ENCODE measurements at regions not wholly inside any gene's neighbourhood (a gene's known extent, or its start where the extent isn't known, plus 50 kb on each side); places are given as distances from the start of the nearest gene placed in this dataset.

GRCh38 chr18:28366676-28367075, 189.7 kb upstream of the CDH2 start:
- H3K27ac ChIP-seq (ENCODE audit: low read depth), result no peak overlapping the region
- WGBS, result 86% methylated on average over 4 of the region's 4 CpGs
- H3K4me3 ChIP-seq (ENCODE audit: low read depth, low read length), result no peak overlapping the region
- no peaks in the 10 kb centered on the region for H3K36me3 ChIP-seq (ENCODE audit: insufficient read depth)
- DNase-seq (ENCODE audit: extremely low spot score), result no peak
- no peaks in the 10 kb centered on the region for H3K4me1 ChIP-seq (ENCODE audit: insufficient read depth)

GRCh38 chr18:28365411-28365831, 188.5 kb upstream of the CDH2 start:
- Histone ChIP-seq H3K27ac (ENCODE audit: low read depth) (no peak overlapping the region), H3K4me1 (ENCODE audit: insufficient read depth) (no peaks in the 10 kb centered on the region), H3K4me3 (ENCODE audit: low read depth, low read length) (no peak overlapping the region), H3K36me3 (ENCODE audit: insufficient read depth) (no peaks in the 10 kb centered on the region)
- no peak for DNase-seq (ENCODE audit: extremely low spot score)
- 67% methylated on average over 1 of the region's 1 CpG for WGBS

DNA sequence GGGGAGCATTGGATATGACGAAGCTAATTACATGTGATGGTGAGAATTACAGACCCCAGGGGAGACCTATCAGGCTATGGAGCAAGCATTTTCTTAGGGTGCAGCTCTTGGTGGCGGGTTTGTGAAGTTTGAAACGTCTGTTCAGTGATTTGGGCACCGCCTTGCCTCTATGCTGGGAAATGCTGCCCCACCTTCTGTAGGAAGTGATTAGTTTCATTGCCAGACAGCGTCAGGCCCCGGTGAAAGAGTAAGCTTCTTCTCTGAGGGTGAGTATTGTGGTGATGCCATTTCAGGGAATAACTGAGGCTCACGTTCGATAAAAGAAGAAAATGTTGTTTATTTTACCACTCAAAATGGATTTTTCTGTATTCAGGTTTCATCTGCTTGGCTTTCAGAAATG, 186.2 kb upstream of the CDH2 start:
- no peaks in the 10 kb centered on the region for H3K36me3 ChIP-seq (ENCODE audit: insufficient read depth)
- H3K4me1 ChIP-seq (ENCODE audit: insufficient read depth), result no peaks in the 10 kb centered on the region
- H3K27ac ChIP-seq (ENCODE audit: low read depth), result no peak overlapping the region
- no peak overlapping the region for H3K4me3 ChIP-seq (ENCODE audit: low read depth, low read length)
- WGBS, result 88% methylated on average over 8 of the region's 8 CpGs
- DNase-seq (ENCODE audit: extremely low spot score), result no peak

- no peak overlapping the region for H3K4me3 ChIP-seq (ENCODE audit: low read depth, low read length)
- H3K4me1 ChIP-seq (ENCODE audit: insufficient read depth), result no peaks in the 10 kb centered on the region
- no peak for DNase-seq (ENCODE audit: extremely low spot score)
- H3K27ac ChIP-seq (ENCODE audit: low read depth), result no peak overlapping the region
- 66% methylated on average over 4 of the region's 4 CpGs for WGBS
- H3K36me3 ChIP-seq (ENCODE audit: insufficient read depth), result no peaks in the 10 kb centered on the region
Measured at GRCh38 chr18:28359176-28359575, 182.2 kb upstream of the CDH2 start.

DNA sequence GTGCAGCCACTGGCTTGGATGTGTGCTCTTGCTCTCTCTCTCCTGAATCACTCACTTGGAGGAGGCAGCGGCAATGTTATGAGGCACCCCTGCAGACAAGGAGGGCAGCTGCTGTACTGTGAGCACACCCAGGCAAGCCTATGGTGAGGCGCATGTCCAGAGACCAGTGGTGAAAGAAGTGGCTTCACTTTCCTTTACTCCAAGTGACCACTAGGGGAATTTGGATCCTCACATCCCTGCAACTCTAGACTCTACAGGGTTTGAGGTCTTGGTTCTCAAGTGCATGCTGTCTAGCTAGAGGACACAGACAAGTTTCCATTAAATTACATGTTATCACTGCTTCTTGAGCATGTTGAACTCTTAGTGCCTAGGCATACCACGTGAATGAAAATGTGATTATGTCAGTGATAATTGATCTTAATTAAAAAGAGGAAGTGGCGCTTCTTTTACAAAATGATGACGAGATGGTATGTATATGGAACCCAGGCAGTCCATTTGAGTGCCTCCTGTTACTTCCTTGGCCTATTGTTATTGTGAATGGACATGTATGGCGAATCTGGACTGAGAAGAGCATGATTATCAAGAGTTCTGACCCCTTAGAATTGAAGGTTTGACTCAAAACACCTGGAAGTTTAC, 181.0 kb upstream of the CDH2 start:
- Histone ChIP-seq H3K4me1 (ENCODE audit: insufficient read depth) (no peaks in the 10 kb centered on the region), H3K27ac (ENCODE audit: low read depth) (no peak overlapping the region), H3K4me3 (ENCODE audit: low read depth, low read length) (no peak overlapping the region), H3K36me3 (ENCODE audit: insufficient read depth) (no peaks in the 10 kb centered on the region)
- WGBS, result 81% methylated on average over 6 of the region's 6 CpGs
- DNase-seq (ENCODE audit: extremely low spot score), result no peak

DNA sequence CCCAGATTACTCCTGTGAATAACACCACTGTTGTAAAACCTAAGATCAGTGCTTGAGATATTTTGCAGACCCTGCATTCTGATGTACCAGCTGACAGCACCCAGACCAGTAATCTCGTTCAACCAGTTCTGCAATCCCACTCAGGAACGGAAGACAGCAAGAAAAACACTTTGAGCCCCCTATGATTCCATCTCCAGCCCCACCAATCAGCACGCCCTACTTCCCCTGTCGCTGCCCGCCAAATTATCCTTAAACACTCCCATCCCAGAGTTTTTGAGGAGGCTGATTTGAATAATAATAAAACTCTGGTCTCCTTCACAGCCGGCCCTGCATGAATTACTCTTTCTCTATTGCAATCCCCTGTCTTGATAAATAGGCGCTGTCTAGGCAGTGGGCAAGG, 173.9 kb upstream of the CDH2 start:
- Histone ChIP-seq H3K36me3 (ENCODE audit: insufficient read depth) (no peaks in the 10 kb centered on the region), H3K4me3 (ENCODE audit: low read depth, low read length) (no peak overlapping the region), H3K27ac (ENCODE audit: low read depth) (no peak overlapping the region), H3K4me1 (ENCODE audit: insufficient read depth) (no peaks in the 10 kb centered on the region)
- 70% methylated on average over 7 of the region's 7 CpGs for WGBS
- DNase-seq (ENCODE audit: extremely low spot score), result no peak

GRCh38 chr18:28342231-28342630, 165.3 kb upstream of the CDH2 start:
- DNase-seq (ENCODE audit: extremely low spot score), result no peak
- no peak overlapping the region for H3K4me3 ChIP-seq (ENCODE audit: low read depth, low read length)
- H3K27ac ChIP-seq (ENCODE audit: low read depth), result no peak overlapping the region
- 85% methylated on average over 1 of the region's 1 CpG for WGBS
- no peaks in the 10 kb centered on the region for H3K4me1 ChIP-seq (ENCODE audit: insufficient read depth)
- no peaks in the 10 kb centered on the region for H3K36me3 ChIP-seq (ENCODE audit: insufficient read depth)

DNA sequence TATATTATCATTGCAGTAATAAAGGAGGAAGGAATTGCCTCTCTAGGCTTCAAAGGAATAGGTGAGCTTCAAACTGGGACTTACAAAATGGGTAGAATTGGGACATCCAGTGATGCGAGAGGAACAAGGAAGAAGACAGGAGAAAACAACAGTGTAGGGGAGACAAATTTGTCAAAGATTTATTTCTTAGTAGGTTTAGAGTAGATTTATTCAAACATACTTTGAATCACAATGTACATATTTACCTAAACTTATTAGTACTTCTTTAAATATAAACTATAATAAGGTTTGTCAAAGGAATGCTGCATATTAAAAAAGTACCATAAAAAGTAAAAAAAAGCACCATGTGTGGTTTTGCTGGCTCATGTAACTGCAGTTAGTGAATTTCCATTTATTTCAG, 161.4 kb upstream of the CDH2 start:
- no peaks in the 10 kb centered on the region for H3K4me1 ChIP-seq (ENCODE audit: insufficient read depth)
- no peak for DNase-seq (ENCODE audit: extremely low spot score)
- H3K4me3 ChIP-seq (ENCODE audit: low read depth, low read length), result no peak overlapping the region
- WGBS, result 93% methylated on average over 1 of the region's 1 CpG
- H3K36me3 ChIP-seq (ENCODE audit: insufficient read depth), result no peaks in the 10 kb centered on the region
- no peak overlapping the region for H3K27ac ChIP-seq (ENCODE audit: low read depth)

DNA sequence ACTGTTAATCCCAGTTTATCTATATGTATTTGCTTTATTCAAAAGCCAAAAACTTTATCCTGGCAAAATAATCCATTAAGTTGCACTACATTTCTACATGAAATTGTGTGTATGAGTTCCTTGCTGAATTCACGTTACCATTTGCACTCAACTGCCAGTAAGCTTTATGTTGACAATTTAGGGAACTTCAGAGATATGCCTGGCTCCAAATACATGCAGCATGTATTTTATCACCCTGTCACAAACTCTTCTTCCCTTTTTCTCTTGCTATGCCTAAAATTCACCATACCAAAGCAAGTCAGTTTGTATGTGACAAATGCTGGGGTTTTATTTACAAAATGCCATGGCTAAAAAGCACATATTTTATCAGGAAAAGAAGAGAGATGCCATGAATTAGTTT, 157.6 kb upstream of the CDH2 start:
- no peaks in the 10 kb centered on the region for H3K4me1 ChIP-seq (ENCODE audit: insufficient read depth)
- no peak overlapping the region for H3K27ac ChIP-seq (ENCODE audit: low read depth)
- no peaks in the 10 kb centered on the region for H3K36me3 ChIP-seq (ENCODE audit: insufficient read depth)
- no peak for DNase-seq (ENCODE audit: extremely low spot score)
- WGBS, result 24% methylated on average over 1 of the region's 1 CpG
- H3K4me3 ChIP-seq (ENCODE audit: low read depth, low read length), result no peak overlapping the region

DNA sequence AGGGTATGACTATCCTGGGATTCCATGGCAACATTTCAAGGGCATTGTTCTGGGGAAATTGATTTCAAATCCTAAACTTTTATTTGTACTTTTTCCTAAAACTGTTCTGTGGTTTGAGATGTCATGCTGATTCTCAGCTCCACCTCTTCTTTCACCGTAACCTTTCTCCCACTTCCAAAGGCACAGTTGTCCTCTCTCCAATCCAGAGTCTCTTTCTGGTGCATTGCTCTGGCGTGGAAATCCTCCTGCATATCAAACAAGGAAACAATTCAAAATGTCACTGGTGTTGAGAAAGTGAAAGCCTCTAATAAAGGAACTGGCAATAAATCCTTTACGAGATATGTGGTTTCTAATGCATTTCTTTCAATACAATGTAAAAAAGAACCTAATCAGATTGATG, 155.1 kb upstream of the CDH2 start:
- Histone ChIP-seq H3K36me3 (ENCODE audit: insufficient read depth) (no peaks in the 10 kb centered on the region), H3K4me1 (ENCODE audit: insufficient read depth) (no peaks in the 10 kb centered on the region), H3K27ac (ENCODE audit: low read depth) (no peak overlapping the region), H3K4me3 (ENCODE audit: low read depth, low read length) (no peak overlapping the region)
- 70% methylated on average over 3 of the region's 3 CpGs for WGBS
- DNase-seq (ENCODE audit: extremely low spot score), result no peak

DNA sequence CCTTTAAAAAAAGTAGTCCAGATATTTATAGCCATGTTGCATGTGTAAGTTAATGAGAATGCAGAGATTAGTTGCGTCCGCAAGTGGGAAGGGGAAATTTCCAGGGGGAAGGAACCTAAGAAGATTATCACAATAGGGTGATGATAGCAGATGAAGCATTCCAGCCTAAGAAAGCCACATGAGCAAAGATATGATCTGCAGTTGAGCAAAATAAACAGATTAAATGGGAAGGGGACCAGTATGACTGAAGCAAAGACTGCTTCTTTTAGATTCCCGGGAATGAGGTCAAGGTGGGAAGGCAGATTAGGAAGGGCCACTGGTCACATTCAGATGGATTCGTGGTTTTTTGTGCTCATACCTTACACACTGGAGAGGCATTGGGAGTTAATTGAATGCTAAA, 154.6 kb upstream of the CDH2 start:
- no peak for DNase-seq (ENCODE audit: extremely low spot score)
- no peaks in the 10 kb centered on the region for H3K36me3 ChIP-seq (ENCODE audit: insufficient read depth)
- H3K4me1 ChIP-seq (ENCODE audit: insufficient read depth), result no peaks in the 10 kb centered on the region
- H3K27ac ChIP-seq (ENCODE audit: low read depth), result no peak overlapping the region
- WGBS, result 53% methylated on average over 4 of the region's 4 CpGs
- no peak overlapping the region for H3K4me3 ChIP-seq (ENCODE audit: low read depth, low read length)

GRCh38 chr18:28313602-28314001, 136.7 kb upstream of the CDH2 start:
- Histone ChIP-seq H3K27ac (ENCODE audit: low read depth) (no peak overlapping the region), H3K4me3 (ENCODE audit: low read depth, low read length) (no peak overlapping the region), H3K4me1 (ENCODE audit: insufficient read depth) (no peaks in the 10 kb centered on the region), H3K36me3 (ENCODE audit: insufficient read depth) (no peaks in the 10 kb centered on the region)
- DNase-seq (ENCODE audit: extremely low spot score), result no peak
- 77% methylated on average over 3 of the region's 3 CpGs for WGBS

DNA sequence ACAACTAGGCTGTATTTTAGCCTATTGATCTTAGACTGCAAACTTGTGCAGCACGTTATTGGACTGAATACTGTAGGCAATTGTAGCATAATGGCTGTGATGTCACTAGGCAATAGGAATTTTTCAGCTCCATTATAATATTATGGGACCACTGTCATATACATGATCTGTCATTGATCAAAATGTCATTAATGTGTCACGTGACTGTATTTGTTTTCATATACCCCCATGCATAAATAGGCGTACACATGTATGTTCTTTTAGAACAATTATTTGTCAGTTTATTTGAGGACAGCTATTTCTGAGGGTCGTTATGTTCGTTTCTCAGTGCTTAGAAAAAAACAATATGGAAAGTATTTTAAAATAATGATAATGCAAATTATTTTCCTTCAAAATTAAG, 111.9 kb upstream of the CDH2 start:
- Histone ChIP-seq H3K4me3 (ENCODE audit: low read depth, low read length) (no peak overlapping the region), H3K4me1 (ENCODE audit: insufficient read depth) (no peaks in the 10 kb centered on the region), H3K36me3 (ENCODE audit: insufficient read depth) (no peaks in the 10 kb centered on the region), H3K27ac (ENCODE audit: low read depth) (no peak overlapping the region)
- no peak for DNase-seq (ENCODE audit: extremely low spot score)
- WGBS, result 86% methylated on average over 5 of the region's 5 CpGs

DNA sequence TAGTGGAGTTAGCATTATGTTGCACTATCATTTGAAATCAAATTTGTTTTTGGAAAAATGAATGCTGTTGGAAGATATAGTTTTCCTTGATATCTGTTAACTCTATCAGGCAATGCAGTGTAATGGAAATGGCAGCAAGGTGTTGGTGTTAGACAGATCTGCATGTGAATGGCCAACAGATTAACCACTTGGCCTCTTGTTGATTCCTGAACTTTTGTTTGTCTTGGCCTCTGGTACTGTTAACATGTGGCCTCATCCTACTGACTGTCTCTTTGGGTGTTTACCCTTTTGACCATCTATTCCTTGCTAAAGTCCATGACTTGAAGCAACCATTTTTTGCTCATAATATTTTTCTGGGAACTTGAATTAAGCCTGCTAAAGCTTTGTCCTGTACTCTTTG, 110.2 kb upstream of the CDH2 start:
- H3K27ac ChIP-seq (ENCODE audit: low read depth), result no peak overlapping the region
- no peaks in the 10 kb centered on the region for H3K36me3 ChIP-seq (ENCODE audit: insufficient read depth)
- DNase-seq (ENCODE audit: extremely low spot score), result no peak
- no peaks in the 10 kb centered on the region for H3K4me1 ChIP-seq (ENCODE audit: insufficient read depth)
- no peak overlapping the region for H3K4me3 ChIP-seq (ENCODE audit: low read depth, low read length)

- 54% methylated on average over 5 of the region's 5 CpGs for WGBS
- no peaks in the 10 kb centered on the region for H3K36me3 ChIP-seq (ENCODE audit: insufficient read depth)
- H3K4me3 ChIP-seq (ENCODE audit: low read depth, low read length), result no peak overlapping the region
- no peak for DNase-seq (ENCODE audit: extremely low spot score)
- H3K4me1 ChIP-seq (ENCODE audit: insufficient read depth), result no peaks in the 10 kb centered on the region
- H3K27ac ChIP-seq (ENCODE audit: low read depth), result no peak overlapping the region
Measured at GRCh38 chr18:28284132-28284531, 107.2 kb upstream of the CDH2 start.
